ENCODE measurements at regions not wholly inside any gene's neighbourhood (a gene's known extent, or its start where the extent isn't known, plus 50 kb on each side); places are given as distances from the start of the nearest gene placed in this dataset.

GRCh38 chr2:8193146-8193545, 488.7 kb upstream of the ID2 start:
- no peak for DNase-seq
- no peaks in the 10 kb centered on the region for H4K20me1 ChIP-seq (ENCODE audit: insufficient read depth, low read length)
- no peaks in the 10 kb centered on the region for H3K27me3 ChIP-seq (replicated peaks; ENCODE audit: insufficient read depth, low read length)
- no peak overlapping the region for H3K27ac ChIP-seq (ENCODE audit: low read length)
- no peak overlapping the region for H3K4me2 ChIP-seq (ENCODE audit: low read depth, low read length)
- H3K9me3 ChIP-seq (replicated peaks; ENCODE audit: insufficient read depth, low read length) = no peaks in the 10 kb centered on the region
- no peak overlapping the region for H3K4me3 ChIP-seq (ENCODE audit: low read length)
- no peaks in the 10 kb centered on the region for H3K4me1 ChIP-seq (ENCODE audit: low read length)
- H3K79me2 ChIP-seq (ENCODE audit: low read length) = no peaks in the 10 kb centered on the region
- H3K9me2 ChIP-seq (replicated peaks; ENCODE audit: insufficient read depth, low read length) = no peaks in the 10 kb centered on the region
- no peak for TF ChIP-seq EZH2 (optimal IDR thresholded peaks at IDR 0.05; ENCODE audit: low read depth, low read length)
- TF ChIP-seq EZH2phosphoT487 (IDR thresholded peaks at IDR 0.05; ENCODE audit: low read length) = no peak
- H3F3A ChIP-seq (ENCODE audit: insufficient read depth, low read length) = no peaks in the 10 kb centered on the region
- no peak overlapping the region for H3K9ac ChIP-seq (ENCODE audit: low read length)
- no peak overlapping the region for H2AFZ ChIP-seq (ENCODE audit: low read length)
- no peaks in the 10 kb centered on the region for H3K36me3 ChIP-seq (replicated peaks; ENCODE audit: insufficient read depth, low read length)

- H3K9me3 ChIP-seq (replicated peaks; ENCODE audit: insufficient read depth, low read length) = no peaks in the 10 kb centered on the region
- no peak overlapping the region for H2AFZ ChIP-seq (ENCODE audit: low read length)
- no peaks in the 10 kb centered on the region for H3K9me2 ChIP-seq (replicated peaks; ENCODE audit: insufficient read depth, low read length)
- H3K4me2 ChIP-seq (ENCODE audit: low read depth, low read length) = no peak overlapping the region
- H3K4me3 ChIP-seq (ENCODE audit: low read length) = no peak overlapping the region
- no peak overlapping the region for H3K9ac ChIP-seq (ENCODE audit: low read length)
- no peak for DNase-seq
- H3K79me2 ChIP-seq (ENCODE audit: low read length) = no peaks in the 10 kb centered on the region
- H3K36me3 ChIP-seq (replicated peaks; ENCODE audit: insufficient read depth, low read length) = no peaks in the 10 kb centered on the region
- no peaks in the 10 kb centered on the region for H4K20me1 ChIP-seq (ENCODE audit: insufficient read depth, low read length)
- H3K27me3 ChIP-seq (replicated peaks; ENCODE audit: insufficient read depth, low read length) = no peaks in the 10 kb centered on the region
- H3K27ac ChIP-seq (ENCODE audit: low read length) = no peak overlapping the region
- H3F3A ChIP-seq (ENCODE audit: insufficient read depth, low read length) = no peaks in the 10 kb centered on the region
- no peak for TF ChIP-seq EZH2 (optimal IDR thresholded peaks at IDR 0.05; ENCODE audit: low read depth, low read length)
- no peak for TF ChIP-seq CTCF (IDR thresholded peaks at IDR 0.05; ENCODE audit: low read length)
- TF ChIP-seq EZH2phosphoT487 (IDR thresholded peaks at IDR 0.05; ENCODE audit: low read length) = no peak
- H3K4me1 ChIP-seq (ENCODE audit: low read length) = no peaks in the 10 kb centered on the region
Measured at GRCh38 chr2:8193686-8194615, 487.9 kb upstream of the ID2 start.

- H3K9me3 ChIP-seq (replicated peaks; ENCODE audit: insufficient read depth, low read length) = no peaks in the 10 kb centered on the region
- TF ChIP-seq EZH2phosphoT487 (IDR thresholded peaks at IDR 0.05; ENCODE audit: low read length) = no peak
- no peak for TF ChIP-seq CTCF (IDR thresholded peaks at IDR 0.05; ENCODE audit: low read length)
- TF ChIP-seq EZH2 (optimal IDR thresholded peaks at IDR 0.05; ENCODE audit: low read depth, low read length) = no peak
- H4K20me1 ChIP-seq (ENCODE audit: insufficient read depth, low read length) = no peaks in the 10 kb centered on the region
- H3K36me3 ChIP-seq (replicated peaks; ENCODE audit: insufficient read depth, low read length) = no peaks in the 10 kb centered on the region
- H3K27me3 ChIP-seq (replicated peaks; ENCODE audit: insufficient read depth, low read length) = no peaks in the 10 kb centered on the region
- H3K27ac ChIP-seq (ENCODE audit: low read length) = no peak overlapping the region
- no peaks in the 10 kb centered on the region for H3K79me2 ChIP-seq (ENCODE audit: low read length)
- no peaks in the 10 kb centered on the region for H3K4me1 ChIP-seq (ENCODE audit: low read length)
- no peaks in the 10 kb centered on the region for H3F3A ChIP-seq (ENCODE audit: insufficient read depth, low read length)
- H3K9ac ChIP-seq (ENCODE audit: low read length) = no peak overlapping the region
- no peaks in the 10 kb centered on the region for H3K9me2 ChIP-seq (replicated peaks; ENCODE audit: insufficient read depth, low read length)
- DNase-seq = no peak
- no peak overlapping the region for H3K4me3 ChIP-seq (ENCODE audit: low read length)
- no peak overlapping the region for H3K4me2 ChIP-seq (ENCODE audit: low read depth, low read length)
- no peak overlapping the region for H2AFZ ChIP-seq (ENCODE audit: low read length)
Measured at GRCh38 chr2:8195784-8196183, 486.1 kb upstream of the ID2 start.

GRCh38 chr2:8196316-8196715, 485.5 kb upstream of the ID2 start:
- H3K9me2 ChIP-seq (replicated peaks; ENCODE audit: insufficient read depth, low read length) = no peaks in the 10 kb centered on the region
- no peaks in the 10 kb centered on the region for H4K20me1 ChIP-seq (ENCODE audit: insufficient read depth, low read length)
- no peaks in the 10 kb centered on the region for H3K79me2 ChIP-seq (ENCODE audit: low read length)
- H3K4me3 ChIP-seq (ENCODE audit: low read length) = no peak overlapping the region
- no peak for DNase-seq
- H3K9ac ChIP-seq (ENCODE audit: low read length) = no peak overlapping the region
- no peaks in the 10 kb centered on the region for H3K9me3 ChIP-seq (replicated peaks; ENCODE audit: insufficient read depth, low read length)
- no peaks in the 10 kb centered on the region for H3F3A ChIP-seq (ENCODE audit: insufficient read depth, low read length)
- no peaks in the 10 kb centered on the region for H3K36me3 ChIP-seq (replicated peaks; ENCODE audit: insufficient read depth, low read length)
- H3K27me3 ChIP-seq (replicated peaks; ENCODE audit: insufficient read depth, low read length) = no peaks in the 10 kb centered on the region
- H3K4me1 ChIP-seq (ENCODE audit: low read length) = no peaks in the 10 kb centered on the region
- H3K4me2 ChIP-seq (ENCODE audit: low read depth, low read length) = no peak overlapping the region
- no peak overlapping the region for H3K27ac ChIP-seq (ENCODE audit: low read length)
- TF ChIP-seq EZH2phosphoT487 (IDR thresholded peaks at IDR 0.05; ENCODE audit: low read length) (no peak), CTCF (IDR thresholded peaks at IDR 0.05; ENCODE audit: low read length) (no peak), EZH2 (optimal IDR thresholded peaks at IDR 0.05; ENCODE audit: low read depth, low read length) (no peak)
- no peak overlapping the region for H2AFZ ChIP-seq (ENCODE audit: low read length)
